ENCODE measurements at regions not wholly inside any gene's neighbourhood (a gene's known extent, or its start where the extent isn't known, plus 50 kb on each side); places are given as distances from the start of the nearest gene placed in this dataset.

GRCh38 chr12:46459861-46460545 lies 87.4 kb upstream of the SLC38A2 start:
- DNase-seq = no peak

GRCh38 chr12:46459111-46459510 lies 86.5 kb upstream of the SLC38A2 start:
- no peak for DNase-seq

DNA sequence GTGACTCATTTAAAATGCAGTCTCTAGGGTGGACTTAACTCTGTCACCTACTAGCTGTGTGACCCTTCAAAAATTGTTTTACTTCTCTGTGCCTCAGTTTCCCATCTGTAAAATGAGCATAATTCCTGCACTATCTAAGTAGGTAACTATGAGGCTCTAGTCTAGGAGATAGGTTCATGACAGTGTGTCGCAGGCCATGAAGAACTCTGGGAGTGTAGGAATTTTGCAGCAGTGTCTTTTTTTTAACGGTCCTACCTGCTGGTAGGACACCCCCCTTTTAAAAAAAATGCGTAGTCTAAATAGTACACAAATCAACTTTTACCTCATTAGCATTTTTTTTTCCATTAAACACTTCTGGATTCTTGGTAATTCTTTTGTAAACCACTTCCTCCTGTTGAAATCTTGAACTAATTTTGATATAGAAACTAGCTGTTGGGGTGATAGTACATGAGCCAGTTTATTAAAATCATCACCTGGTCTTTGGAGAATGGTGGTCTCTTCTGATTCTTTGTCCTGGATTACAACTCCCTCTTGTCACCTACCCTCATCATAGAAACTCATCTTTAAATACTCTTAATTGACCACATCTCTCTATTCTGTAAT lies 86.0 kb upstream of the SLC38A2 start:
- DNase-seq = no peak

- DNase-seq = no peak
These were observed 85.4 kb upstream of the SLC38A2 start for GRCh38 chr12:46457958-46458357.

DNA sequence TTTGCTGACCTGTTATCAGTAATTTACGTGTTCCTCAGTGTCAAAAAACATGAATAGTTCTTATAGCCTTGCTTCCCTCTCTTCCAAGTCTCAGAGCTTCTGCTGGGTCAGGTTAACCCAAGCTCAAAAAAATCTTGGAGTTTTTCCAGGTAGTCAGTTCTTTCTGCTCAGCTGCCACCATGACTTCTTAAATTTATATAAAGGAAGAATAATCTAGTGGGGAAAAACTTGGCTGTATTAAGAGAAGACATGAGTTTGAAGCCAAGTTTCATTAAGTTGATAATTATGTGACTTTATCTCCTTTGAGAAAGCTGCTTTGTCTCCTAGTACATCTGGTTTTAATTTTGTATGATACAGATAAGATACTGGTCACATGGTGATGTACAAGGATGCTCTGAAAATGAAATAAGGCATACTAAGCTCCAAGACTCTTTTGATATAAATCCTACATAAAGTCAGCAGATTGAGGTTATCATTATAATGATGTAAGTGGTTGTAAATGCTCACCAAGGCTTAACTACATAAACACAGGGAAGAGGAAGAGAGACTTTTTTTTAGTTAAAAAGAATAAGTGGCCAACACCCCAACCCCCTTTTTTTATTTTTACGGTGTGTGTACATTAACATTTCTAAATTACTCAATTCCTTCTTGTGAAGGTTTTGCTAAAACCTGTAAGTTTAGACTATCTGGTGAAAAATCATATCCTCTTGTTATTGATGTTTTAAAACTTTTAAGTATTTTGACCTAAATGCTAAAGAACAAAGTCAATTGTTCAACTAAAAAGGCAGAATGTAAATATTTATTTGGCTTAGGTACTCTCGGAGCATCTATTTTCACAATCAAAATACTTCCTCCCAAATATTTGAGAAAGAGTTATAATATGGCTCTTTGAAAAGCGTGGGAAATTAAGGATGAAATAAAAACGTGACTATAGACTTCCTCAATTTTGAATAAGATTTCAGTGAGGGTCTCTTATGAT lies 84.1 kb upstream of the SLC38A2 start:
- DNase-seq = no peak

DNA sequence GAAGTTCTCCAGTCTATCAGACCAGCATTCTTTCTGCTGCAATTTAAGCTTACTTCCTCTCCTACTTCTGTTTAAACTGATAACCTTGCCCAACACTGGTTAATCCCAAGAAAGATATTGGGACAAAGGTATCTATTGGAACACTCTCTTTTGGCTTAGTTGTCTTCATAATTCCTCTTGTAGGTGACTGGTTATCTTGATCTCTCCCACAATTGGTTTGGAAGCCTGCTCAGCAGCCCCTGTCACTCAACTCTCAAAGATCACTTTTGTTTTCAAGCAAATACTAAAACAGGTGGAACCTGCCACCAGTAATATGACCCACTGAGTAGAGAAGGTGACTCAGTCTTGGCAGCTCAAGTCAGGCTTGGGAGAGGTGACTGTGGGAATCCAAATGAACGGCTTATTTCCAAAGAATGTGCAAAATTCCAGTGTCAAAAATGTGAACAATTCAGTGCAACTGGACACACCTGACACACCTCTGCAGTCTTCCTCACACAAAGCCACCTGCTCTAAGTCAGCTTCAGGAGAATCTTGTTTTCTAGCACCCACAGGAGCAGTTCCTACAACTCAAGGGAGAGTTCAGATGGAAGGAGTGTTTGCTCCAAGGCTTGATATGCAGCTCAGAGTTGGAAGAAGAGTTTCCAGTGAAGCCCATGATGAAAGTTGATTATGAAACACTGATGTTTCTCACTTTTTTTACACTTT lies 83.2 kb upstream of the SLC38A2 start:
- DNase-seq = no peak

DNA sequence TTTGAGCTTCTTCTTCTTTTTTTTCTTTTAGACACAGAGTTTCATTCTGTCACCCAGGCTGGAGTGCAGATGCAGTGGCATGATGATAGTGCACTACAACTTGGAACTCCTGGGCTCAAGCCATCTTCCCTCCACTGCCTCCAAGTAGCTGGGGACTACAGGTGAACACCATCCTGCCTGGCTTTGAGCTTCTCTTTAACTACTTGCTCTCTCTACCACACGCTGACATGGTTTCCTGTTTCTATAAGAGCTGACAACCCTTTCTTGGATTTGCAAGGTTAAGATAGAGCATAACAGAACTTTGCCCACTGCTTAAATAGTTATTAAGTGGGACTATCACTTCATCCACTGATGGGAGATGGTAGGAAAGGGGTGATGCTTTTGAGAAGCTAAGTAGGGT lies 82.4 kb upstream of the SLC38A2 start:
- no peak for DNase-seq

GRCh38 chr12:46453428-46453827 lies 80.9 kb upstream of the SLC38A2 start:
- no peak for DNase-seq

- no peak for DNase-seq
These were observed 80.2 kb upstream of the SLC38A2 start for GRCh38 chr12:46452776-46453175.

DNA sequence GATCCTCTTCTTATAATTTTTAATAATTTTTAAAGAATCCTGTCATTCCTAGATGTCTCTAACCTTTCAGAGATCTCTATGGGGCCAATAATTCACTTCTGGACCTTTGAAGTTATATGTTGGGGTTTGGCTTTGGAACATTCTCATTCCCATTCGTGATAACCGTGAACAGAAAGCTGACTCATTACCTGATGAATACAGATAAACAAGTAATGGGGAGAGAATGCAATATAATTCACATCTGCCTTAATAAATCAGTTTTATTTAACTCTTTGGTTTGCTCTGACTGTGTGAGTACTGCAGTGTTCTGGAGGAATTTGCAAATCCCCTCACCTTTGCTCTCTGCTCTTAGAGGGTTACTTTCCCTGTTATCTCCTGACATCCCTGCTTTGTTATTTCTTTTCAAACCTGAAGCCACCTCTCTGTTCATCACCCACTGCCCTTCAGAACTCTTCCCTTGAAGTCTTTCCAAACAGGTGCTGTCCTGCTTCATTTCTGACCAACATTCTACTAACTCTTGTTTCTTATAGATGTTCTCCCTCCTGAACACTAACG lies 79.6 kb upstream of the SLC38A2 start:
- DNase-seq = no peak

DNA sequence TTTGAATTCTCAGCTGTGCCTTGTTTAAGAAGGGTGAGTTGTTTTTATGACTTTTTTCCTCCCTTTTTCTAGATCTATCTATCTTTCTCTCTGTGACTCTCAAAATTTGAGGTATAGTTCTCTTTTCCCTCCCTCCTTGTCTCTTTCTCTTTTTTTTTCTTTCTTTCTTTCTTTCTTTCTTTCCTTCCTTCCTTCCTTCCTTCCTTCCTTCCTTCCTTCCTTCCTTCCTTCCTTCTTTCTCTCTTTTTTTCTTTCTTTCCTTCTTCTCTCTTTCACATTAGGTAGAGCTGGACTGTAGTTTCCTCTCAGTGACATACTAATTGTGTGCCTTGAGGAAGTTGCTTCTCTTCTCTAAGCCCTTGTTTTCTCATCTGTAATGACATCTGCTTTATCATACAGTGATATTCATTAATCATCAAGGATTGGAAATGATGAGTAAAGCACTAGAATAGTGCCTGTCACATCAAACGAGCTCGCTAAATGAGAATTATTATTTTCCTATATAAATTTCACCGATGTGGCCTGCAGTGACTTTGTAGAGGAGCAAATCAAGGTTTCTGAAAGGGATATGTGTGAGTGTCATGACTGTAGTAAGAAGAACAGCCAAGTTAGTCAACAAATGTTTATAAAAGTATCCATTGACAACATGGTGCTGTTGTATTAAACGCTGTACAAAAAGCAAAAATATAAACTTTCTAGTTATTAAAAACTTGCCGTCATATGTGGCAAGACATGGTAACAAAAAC lies 78.9 kb upstream of the SLC38A2 start:
- no peak for DNase-seq

DNA sequence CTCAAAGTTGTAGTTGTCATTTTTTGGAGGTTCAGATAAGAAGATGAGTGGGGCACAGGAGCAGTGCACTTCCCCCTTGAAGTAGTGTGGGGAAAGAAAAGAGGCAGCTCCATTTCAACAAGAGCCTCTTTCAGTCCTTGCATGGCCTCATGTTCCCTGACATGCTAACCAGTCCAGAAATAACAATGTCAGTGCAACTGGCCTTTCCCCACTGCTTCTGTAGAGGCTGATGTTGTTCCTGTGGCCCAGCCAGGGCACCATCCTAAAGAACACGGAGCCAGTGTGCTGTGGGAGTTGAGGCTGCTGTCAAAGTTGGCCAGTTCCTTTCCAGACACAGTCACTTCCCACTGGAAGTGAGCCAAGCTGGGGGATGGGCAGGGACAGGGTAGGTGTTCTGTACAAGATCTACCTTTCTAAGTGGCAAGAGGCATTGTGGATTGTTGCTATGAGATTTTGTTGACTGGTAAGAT lies 77.7 kb upstream of the SLC38A2 start:
- no peak for DNase-seq

DNA sequence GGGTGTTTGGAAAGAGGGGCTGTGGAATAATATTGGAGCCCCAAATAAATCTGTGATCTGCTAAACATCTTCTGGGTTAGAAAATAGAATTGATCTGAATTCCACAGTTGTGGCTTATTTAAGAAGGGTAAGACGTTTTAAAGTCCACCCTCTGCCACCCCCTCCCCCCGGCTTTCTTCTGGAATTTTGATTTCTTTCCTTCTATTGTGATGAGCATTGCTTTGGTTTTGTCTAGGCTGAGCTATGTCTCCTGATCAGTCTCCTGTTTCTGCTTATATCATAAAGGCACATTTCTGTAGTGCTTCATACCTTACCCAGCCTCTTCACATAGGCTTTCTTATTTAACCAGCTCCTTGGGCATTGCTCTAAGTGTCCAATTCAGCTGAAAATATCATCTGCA lies 77.3 kb upstream of the SLC38A2 start:
- DNase-seq = no peak

- no peak for DNase-seq
These were observed 76.7 kb upstream of the SLC38A2 start for GRCh38 chr12:46449316-46449715.

DNA sequence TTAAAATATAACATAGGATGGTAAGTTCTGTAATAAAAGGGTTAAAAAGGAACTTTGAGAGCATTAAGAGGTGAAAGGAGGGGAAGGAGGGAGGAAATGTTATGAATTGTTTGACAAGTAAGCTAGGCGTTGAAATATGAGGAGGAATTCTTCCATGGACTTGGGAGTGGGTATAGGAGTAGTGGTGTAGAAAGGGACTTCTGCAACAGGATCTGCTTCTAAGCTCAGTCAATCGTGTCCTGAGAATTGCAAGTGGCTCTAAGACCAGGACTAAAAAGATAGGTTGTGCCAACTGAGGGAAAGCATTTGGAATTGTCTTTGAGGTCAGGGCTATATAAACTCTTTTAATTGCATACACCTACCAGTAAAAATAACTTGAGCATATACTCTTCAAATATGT lies 74.1 kb upstream of the SLC38A2 start:
- DNase-seq = no peak

DNA sequence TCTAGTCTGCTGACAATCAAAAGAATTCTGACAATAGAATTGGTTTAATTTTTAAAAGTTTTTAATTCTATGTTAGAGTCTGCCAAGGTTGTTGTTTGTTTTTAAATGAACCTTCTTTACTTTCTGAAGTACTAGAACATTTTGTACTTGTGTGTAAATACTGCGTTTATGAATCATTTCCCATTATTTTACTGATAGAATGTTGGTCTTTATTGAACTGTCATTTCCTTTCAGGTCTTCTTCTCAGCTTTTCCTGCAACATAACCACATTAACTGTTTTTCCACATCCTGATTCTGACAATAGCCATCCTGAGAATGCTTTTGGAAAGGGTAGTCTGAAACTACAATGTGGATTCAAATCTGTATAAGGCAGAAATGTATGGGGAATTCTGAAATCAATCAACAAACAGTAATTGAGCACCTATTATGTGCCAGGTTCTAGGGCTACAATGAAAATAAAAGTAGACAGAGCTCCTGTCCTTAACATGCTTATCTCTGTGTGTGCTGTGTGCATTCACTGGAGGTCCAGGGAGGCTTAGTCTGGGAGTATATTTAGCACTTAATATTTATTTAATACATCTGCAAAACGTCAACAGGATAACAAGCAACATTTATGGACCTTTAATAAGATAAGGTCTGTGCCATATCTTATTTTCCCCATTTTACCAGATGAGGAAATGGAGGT lies 73.1 kb upstream of the SLC38A2 start:
- DNase-seq = no peak

DNA sequence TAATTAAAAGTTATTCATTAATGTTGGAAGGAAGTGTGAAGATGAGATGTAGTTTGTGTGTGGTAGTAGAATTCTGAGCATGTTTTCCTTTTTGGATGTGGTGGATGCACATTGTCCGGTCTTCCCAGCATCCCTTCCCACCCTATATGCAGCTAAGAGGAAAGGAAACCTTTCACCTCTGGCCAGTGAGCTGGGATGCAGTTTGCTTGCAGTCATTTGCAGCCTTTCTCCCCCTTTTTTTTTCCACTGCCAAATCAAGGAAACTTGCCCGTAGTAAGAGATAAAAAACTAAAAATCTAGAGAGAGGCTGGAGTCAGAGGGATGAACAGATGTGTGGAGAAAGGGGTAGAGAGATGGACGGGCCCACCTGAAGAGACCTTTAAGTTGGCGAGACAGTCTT lies 72.5 kb upstream of the SLC38A2 start:
- DNase-seq = no peak

DNA sequence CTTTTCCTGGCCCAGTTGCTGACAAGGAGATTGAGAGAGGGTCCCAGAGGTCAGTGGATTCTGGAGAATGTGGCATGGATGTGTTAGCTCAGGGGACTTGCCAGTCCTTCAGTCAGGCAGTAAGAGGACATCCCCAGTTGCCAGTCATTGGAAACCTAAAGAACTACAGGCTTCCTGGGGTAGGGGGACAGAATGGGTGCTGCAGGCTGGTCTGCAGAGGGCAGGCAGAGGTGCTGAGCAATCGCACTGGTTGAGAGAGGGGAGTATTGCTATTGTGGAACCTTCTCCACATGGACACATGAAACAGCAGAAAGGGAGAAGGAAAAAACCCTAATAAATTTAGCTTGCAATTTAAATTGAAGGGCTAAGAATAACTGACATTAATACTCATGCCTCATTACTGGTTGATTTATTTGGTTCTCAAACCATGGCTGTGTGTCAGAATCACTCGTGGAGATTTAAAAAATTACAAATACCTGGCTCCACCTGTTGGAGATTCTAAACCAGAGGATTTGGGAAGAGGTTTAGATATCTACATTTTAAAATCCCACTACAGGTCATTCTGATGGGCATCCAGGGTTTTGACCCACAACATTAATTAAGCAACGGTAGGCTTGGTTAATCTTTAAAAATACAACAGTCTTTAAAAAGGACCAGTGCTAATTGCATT lies 71.2 kb upstream of the SLC38A2 start:
- DNase-seq = no peak

GRCh38 chr12:46442738-46443137 lies 70.2 kb upstream of the SLC38A2 start:
- no peak for DNase-seq

DNA sequence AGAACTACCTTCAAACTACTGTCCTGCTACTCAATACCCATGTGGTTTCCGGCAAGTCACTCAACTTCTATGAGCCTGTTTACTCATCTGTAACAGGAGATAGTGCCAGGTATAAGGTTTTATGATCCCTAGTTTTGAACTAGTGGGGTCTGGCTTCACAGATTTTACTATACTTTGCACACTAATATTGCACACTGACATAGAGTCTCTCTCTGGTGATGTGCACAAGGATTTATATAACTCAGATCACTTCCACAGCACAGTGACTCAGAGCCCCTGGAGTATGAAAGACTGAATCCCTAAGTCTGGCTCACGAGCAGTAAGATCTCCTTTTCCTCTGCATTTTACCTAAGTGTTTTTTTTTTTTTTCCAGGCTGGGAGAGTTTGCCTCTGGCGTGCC lies 69.7 kb upstream of the SLC38A2 start:
- no peak for DNase-seq

All from activated T-cell treated with anti-CD3 and anti-CD28 coated beads, Interleukin-2, amount 50 U/mL, for 1 hour (primary cell).